Glomerular visceral epithelial cell (primary cell): ENCODE measurements at regions not wholly inside any gene's neighbourhood (a gene's known extent, or its start where the extent isn't known, plus 50 kb on each side); places are given as distances from the start of the nearest gene placed in this dataset.
"Not testable (repeated sequence)": the region's sequence is repeated elsewhere in the genome, so short reads cannot be mapped to it uniquely, and the experiment has no call there.

Experiments
- DNase-seq: peaks from one replicate; pipeline ENCODE4 v3.0.0-alpha.2; 2016; ENCODE audit errors: extremely low spot score

DNA sequence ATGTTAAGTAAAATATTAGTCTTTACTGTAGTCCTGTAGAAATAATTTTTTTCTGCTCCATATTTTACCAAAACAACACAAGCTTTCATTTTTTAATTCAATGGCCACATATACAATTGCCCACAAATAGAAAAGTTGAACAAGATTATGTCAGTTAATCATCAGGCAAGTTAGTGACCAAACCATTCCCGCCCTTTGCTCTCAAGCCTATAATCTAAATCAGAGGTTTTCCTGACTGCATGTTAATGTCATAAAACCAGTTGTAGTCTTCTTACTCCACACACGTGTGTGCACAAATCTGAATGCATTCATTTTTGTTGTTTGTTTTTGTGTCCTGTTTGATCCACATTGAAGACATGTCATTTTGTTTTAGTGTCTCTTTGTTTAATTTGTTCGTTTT, 1357.7 kb upstream of the GJE1 start:
- DNase-seq: no peak

DNA sequence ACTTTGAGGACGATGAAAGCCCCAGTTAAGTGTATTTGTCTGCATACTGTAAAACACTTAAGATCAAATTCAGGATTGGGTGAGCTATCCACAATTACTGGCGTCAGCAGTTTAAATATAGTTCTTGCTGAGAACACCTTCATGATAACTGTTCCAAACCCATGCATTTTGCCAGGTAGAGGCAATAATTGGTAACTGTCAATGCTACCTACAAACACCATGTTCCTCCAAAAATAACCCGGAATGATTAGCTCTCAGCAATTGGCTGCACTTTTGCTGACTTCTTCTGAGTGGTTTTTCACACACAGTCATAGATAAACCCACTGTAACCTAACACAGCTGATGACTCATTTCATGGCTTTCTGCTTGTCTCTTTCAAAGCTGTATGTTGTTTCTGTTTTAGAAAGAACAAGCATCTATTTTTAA, 1358.6 kb upstream of the GJE1 start:
- DNase-seq: peak; percentile 56

DNA sequence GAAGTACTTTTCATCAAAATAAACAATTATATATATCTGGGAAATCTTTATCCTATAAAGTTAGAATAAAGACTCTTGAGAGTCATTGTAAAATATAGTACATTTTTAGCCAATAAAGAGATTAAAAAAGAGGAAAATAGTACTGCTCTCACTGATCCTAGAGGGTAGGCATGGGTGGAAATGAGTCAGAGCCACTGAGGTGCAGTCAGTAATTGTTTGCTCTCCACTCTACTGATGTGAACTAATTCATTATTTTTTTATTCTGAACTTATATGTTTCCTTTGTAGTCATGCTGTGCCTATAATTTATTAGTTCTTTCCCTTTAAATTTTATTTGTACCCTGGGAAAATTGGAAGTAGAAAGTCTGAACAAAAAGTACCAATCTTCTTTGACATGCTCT, 1359.4 kb upstream of the GJE1 start:
- peak; percentile 12 for DNase-seq

DNA sequence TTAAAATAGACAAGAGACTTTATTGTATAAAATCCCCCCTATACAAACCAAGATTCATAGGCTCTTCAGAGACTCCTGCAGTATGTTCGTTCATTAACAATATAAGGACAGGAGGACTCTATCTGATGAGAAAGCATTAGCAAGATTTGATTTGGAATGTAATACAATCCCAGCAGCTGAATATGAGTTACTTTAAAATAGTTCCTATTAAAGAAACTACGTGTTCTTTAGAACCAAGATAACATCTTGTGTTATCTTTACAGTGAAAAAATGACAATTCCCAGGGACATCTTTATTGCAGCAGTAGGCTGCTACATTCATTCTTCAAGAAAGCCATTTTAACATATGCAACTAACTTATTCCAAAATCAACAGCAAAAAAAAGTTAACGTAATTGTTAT, 1360.1 kb upstream of the GJE1 start:
- no peak for DNase-seq

DNA sequence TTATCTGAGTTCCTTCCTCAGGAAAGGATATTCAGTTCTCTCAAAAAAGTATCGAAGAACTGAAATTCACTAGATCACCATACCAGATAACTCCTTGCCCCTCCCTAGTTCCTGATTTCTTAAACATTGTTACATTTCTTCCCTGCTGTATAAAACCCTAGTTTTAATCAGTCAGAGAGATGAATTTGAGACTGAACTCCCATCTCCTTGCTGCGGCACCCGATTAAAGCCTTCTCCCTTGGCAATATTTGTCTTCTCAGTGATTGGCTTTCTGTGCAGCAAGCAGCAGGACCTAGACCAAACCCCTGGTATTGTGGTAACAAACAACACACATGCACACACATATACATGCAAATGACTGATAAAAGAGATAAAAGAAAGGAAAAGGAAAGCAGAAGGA, 1364.6 kb upstream of the GJE1 start:
- no peak for DNase-seq

DNA sequence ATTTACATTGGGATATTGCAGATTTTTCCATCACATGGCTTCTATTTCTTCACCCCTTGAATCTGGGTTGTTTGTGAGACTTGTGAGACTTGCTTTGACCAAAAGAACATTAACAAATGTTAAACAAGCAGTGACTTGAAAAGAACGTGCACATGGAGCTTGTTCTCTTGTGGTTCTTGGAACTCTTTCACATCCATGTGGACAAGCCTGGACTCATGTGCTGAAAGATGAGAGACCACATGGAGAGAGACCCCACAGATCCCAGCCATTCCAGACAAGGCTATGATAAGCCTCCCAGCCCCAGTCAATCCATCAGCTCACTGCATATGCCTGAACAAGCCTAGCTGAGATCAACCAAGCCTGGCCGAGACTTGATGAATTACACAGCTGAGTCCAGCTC, 1365.7 kb upstream of the GJE1 start:
- DNase-seq: no peak

DNA sequence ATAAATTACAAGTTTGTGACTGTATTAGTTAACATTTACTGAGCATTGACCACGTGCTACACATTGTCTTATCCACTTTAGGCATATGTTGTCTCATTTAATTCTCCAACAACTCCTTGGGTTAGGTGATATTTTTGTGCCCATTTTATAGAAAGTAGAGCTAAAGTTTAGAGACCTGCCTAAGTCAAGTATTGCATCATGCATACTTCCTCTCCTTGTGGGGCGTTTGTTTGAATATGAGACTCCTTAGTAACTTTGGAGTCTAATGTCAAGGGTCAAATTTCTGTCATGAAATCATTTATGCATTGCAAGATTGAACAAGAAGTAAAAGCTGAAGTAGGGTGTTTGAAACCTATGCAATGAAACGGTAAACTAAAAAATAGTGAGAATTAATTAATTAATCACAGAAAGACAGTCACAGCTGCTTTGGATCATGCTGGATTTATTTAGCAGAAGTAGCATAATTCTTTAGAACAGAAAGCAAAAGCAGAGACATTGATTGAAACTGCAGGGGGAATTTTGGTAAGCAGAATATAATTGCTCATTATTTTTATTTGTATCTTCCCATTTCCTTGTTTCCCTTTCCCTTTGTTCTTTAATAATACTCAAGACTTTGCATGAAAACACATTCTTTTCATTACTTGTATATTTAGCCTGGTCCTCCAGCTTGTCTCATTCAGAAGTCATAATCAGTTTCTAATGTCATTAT, 1374.4 kb upstream of the GJE1 start:
- no peak for DNase-seq

DNA sequence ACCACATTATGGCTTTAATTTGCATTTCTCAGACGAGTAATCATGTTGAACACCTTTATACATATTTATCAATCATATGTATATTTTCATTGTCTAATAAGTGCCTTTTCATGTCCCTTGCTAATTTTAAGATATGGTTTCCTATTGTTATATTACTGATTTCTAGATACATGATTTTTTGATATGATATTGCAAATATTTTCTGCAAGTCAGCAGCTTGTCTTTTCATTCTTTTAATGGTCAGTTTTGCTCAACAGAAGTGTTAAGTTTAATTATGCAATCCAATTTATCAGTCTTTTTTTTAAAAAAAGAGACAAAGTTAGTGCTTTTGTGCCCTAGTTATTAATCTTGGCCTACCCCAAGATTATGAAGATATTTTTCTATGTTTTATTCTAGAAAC, 1377.8 kb upstream of the CITED2 start:
- DNase-seq: no peak

DNA sequence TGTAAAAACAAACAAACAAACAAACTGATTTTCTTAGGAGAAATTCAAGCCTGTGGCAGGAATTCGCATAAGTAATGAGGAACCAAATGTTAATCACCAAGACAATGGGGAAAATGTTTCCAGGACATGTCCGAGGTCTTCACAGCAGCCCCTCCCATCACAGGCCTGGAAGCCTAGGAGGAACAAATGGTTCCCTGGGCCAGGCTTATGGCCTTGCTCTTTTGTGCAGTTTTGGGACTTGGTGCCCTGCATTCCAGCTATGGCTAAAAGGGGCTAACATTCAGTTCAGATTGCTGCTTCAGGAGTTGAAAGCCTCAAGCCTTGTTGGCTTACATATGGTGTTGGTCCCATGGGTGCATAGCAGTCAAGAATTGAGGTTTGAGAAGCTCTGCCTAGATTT, 1372.7 kb upstream of the CITED2 start:
- no peak for DNase-seq

DNA sequence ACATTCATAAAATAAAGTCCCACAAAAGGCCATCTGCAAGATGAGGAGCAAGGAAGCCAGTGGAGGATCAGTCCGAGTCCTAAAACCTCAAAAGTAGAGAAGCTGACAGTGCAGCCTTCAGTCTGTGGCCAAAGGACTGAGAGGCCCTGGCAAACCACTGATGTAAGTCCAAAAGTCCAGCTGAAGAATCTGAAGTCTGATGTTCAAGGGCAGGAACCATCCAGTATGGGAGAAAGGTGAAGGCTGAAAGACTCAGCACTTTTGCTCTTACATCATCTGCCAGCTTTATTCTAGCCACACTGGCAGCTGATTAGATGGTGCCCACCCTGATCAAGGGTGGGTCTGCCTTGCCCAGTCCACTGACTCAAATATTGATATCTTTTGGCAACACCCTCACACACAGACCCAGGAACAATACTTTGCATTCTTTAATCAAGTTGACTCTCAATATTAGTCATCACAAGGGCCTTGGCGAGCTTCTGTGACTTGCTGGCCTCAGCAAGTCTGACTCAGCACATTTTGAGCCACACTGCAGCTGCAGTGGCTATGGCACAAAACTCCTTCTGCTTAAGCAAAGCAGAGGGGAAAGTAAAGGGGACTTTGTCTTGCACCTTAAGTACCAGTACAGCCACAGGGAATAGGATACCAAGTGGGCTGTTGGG, 1370.3 kb upstream of the CITED2 start:
- peak; percentile 2 for DNase-seq

DNA sequence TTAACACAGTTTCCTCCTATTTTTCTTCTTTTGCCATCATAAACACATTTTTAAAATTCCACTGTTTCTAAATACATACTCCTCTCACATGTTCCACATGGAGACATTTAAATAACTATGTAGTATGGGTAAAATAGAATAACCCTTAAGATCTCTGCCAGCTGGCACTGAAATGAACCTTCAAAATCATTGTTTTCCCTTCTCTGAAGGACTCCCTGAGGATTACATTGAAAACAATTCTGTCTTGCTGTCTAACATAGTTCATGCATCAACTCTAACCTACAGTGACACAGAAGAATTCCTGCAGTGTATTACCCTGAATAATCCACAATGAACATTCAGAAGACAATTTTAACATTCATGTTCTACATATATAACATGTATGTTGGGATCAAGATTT, 1361.8 kb upstream of the CITED2 start:
- DNase-seq: no peak

DNA sequence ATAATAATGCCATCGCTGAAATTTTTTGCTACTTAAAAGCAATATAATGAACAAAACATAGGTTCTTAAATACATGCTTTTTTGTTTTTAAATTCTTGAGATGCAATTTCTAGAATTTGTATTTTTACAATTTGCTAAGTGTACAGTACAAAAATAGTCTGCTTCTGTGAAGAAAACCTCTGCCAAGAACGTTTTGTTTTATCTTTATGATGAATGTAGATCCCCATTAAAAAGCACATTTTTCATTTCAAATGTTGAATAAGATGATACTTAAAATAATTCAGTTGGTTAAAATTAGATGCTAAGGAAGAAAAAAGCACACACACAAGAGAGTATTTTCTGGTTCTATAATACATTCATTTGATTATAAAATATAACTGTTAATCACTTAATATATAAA, 1358.5 kb upstream of the CITED2 start:
- no peak for DNase-seq

DNA sequence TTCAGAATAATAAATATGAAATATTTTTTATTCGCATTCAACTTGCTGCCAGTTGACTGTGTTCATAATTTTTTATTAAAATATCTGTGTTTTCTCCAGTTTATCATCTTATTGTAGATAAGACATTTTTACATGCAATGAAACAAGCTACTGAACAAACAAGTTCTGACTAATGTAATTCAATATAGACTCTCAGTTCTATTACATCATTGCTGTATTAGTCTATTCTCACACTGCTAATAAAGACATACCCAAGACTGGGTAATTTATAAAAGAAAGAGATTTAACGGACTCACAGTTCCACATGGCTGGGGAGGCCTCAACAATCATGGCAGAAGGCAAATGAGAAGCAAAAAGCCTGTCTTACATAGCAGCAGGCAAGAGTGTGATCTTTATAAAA, 1357.7 kb upstream of the CITED2 start:
- no peak for DNase-seq

DNA sequence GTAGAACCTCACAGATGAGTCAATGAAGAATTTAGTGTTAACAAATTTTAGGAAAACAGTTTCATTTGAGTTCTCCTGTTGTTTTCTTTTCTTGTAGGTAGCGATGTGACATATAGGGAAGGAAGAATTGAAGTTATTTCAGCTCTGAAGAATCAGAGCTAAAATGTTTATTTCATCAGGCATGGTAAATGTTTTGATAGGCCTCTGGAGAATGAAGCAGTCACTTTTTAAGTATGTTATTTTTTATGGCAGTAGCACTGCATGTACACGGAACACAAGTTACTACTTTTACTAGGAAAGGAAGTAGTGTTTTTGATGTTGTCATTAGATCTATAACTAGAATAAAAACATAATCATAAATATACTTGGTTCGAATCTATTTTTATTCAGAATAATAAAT, 1357.3 kb upstream of the CITED2 start:
- no peak for DNase-seq

DNA sequence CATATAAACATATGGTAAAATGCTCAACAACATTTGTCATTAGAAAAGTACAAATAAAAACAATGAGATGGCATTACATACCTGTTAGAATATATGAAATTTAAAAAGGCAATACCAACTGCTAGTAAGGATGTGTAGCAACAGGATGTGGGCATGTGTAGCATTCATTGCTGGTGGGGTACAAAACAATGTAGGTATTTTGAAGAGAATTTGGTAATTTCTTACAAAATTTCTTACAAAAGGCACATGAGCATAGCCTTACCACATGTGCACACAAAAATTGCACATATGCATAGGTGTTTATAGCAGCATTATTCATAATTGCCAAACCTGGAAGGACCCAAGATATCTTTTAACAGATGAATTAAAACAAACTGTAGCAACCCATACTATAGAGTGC, 1355.1 kb upstream of the CITED2 start:
- DNase-seq: no peak

DNA sequence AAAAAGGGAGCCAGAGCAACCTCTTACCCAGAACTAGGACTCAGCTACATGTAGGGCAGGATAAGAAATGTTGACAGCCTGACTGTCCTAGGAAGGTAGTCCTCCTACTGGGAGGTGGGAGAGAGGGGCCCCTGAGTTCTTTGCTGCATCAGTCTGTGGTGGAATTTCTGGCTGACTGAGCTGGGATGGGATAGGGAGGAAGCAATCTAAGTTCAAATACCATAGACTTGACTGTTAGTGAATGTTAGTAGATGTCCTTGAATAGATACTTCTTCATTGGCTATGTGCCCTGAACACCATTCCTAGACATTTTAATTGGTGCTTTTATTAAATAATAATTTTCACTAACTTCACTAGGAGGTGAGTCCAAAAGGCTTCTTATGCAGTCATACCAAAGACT, 1343.6 kb upstream of the CITED2 start:
- no peak for DNase-seq

DNA sequence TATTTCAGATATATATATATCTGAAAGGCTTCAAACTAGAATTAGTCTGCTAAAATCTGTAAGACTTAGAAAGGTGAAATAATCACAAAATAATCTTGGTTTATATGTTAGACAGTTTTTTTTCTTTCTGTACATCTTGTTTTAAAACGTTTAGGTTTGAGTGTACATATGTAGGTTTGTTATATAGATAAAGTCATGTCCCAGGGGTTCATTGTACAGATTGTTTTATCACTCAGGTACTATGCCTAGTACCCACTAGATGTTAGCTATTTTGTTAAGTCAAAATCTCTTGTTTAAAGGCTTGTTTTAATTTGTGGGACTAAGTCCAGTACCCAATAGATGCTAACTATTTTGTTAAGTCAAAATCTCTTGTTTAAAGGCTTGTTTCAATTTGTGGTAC, 1339.0 kb upstream of the CITED2 start:
- DNase-seq: no peak

DNA sequence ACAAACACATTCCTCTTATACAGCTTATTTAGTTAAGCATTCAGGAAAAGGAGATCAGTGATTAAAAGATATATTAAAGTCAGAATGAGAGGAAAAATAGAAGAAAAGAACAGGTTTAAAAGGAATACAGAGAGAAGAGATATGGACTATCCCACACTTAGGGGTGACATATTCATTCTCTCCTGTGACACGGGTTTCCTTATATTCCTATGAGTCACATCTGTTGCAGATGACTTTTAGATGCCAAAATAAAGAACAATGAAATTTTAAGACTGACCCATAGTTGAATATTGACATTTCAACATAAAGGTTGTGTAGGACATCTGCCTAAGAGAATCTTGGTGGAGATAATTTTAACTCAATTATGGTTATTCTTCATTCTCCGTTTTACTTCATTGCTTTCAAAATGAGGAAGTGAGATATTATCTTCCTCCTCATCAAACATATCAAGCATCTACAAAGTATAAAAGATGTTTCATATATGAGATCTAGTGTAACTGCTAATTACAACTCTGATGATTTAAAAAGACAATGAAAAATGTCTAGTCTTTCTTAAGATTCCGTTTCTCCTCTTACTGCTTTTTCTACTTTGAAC, 1336.7 kb upstream of the CITED2 start:
- no peak for DNase-seq

DNA sequence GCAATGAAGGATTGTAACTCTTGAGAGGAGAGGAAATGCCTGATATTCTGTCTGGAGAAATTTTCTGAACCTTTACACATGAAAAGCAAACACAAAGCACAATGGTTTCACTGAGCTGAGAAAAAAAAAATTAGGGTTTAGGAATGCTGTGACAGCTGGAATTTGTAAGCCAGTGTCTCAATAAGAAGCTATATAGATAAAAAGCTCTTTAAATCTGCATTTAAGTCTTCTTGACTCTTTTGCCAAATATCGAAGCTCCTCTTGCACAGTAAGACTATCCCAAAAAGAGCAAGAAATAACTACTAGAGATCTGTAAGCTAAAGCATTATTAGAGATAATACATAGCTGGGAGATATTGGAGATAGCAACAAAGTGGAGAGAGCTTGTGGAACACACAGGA, 1334.0 kb upstream of the CITED2 start:
- no peak for DNase-seq

DNA sequence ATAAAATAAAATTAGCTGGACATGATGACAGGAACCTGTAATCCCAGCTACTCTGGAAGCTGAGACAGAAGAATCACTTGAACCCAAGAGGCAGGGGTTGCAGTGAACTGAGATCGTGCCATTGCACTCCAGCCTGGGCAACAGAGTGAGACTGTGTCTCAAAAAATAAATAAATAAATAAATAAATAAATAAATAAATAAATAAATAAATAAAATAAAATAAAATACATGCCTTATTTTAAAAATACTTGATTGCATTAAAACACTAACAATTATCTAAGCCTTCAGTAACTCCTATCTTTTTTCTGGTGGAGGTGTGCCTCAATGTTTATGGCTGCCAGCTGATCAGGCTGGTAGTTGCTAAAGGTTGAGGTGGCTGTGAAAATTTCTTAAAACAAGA, 1329.6 kb upstream of the CITED2 start:
- not testable (repeated sequence) for DNase-seq

DNA sequence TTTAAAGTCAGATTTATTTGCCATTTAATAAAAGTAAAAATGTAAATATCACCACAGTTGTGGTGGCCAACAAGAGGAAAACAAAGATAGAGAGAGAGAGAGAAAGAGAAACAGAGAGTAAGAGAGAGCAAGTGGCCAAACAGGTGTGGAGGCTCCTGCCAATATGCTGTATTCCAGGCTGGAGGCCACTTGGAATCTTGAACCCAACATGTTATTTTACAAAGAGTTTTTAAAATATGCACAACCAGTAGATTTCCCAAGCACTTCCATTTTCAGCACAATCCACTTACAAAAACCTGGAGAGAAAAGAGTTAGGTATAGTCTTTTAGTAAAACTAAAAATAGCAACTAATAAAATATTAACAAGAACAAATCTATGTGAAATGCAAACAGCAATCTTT, 1323.1 kb upstream of the CITED2 start:
- no peak for DNase-seq

DNA sequence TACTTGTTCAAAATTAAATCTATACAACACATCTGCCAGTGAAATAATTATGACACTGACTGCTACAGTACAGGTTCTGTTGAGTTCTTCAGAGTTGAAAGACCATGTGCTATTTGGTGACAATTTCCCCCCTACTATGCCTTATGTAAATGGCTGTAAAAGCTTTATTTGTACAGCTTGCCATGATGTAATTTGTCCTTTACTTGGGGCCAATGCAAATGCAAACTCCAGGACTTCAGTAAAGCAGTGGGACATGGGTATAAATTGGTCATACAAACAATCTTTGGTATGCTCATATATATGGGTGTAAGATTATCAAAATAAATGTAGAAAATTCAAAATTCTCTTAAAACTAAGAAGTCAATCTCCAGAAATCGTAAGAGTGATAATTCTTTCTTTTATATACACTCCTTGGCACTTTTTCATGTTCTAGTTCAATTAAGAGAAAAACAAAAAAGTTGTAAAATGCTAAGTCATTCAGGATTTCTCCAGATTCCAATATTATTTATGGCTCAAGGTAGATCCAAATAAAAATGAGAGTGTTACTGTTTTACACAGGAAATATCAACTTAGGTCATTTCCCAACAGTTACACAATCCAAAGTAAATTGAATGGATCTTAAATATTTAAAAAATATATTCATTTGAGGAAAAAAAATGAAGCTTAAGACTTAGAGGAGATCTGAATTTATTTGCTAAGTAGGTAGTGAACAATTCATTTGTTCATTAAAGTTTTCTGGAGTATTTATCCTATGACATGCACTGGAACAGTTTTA, 1310.5 kb upstream of the CITED2 start:
- no peak for DNase-seq
